GM18517 (cell line): ENCODE measurements at regions not wholly inside any gene's neighbourhood (a gene's known extent, or its start where the extent isn't known, plus 50 kb on each side); places are given as distances from the start of the nearest gene placed in this dataset.
"Not testable (repeated sequence)": the region's sequence is repeated elsewhere in the genome, so short reads cannot be mapped to it uniquely, and the experiment has no call there.

Source experiments
- ATAC-seq: cut with Tn5 transposase; IDR thresholded peaks from one replicate; pipeline ENCODE4 v1.9.1; 2021; ENCODE audit warnings: mild to moderate bottlenecking, moderate library complexity; ENCODE audit not compliant: unreplicated experiment

DNA sequence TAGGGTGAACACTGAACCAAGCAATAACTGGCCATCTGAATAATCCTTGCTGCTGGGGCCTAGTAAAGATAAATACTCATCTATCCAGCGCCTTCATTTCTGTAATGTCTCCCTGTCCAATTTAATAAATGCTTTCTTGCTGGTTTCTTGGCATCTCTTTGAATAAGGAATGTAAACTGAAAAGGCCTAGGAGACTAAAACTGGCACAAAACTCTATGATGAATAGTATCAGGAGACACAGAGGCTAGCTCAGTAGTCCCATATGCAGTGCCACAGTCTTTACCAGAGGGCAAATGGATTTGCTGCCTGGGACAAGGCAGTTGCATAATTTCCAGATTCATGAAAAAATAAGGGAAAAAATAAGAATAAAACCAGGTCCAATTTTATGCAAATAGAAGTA is 324.4 kb downstream of the CENPW start:
- no peak for ATAC-seq

- no peak for ATAC-seq
These were observed 325.6 kb downstream of the CENPW start for GRCh38 chr6:126665551-126665950.

GRCh38 chr6:126667071-126667470 is 327.2 kb downstream of the CENPW start:
- no peak for ATAC-seq

GRCh38 chr6:126667728-126668127 is 327.8 kb downstream of the CENPW start:
- ATAC-seq = no peak

GRCh38 chr6:126672649-126673048 is 332.7 kb downstream of the CENPW start:
- peak; percentile 96 for ATAC-seq

DNA sequence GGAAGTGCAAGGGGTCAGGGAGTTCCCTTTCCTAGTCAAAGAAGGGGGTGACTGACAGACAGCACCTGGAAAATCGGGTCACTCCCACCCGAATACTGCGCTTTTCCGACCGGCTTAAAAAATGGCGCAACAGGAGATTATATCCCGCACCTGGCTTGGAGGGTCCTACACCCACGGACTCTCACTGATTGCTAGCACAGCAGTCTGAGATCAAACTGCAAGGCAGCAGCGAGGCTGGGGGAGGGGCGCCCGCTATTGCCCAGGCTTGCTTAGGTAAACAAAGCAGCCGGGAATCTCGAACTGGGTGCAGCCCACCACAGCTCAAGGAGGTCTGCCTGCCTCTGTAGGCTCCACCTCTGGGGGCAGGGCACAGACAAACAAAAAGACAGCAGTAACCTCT is 333.8 kb downstream of the CENPW start:
- ATAC-seq = not testable (repeated sequence)

DNA sequence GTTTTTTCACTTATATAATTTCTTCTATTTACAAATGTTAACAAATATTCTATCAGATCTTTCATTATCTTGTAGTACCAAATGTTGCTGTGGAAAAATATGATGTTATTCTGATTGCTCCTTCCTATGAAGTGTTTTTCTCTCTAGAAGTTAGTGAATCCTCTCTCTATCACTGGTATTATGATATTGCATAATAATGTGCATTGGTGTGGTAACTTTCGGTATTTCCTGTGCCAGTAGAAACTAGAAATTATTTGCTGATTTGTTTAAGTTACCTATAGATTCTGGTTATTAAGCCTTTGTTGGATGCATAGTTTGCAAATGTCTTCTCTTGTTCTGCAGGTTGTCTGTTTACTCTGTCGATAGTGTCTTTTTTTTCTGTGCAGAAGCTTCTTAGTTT is 342.5 kb downstream of the CENPW start:
- no peak for ATAC-seq

DNA sequence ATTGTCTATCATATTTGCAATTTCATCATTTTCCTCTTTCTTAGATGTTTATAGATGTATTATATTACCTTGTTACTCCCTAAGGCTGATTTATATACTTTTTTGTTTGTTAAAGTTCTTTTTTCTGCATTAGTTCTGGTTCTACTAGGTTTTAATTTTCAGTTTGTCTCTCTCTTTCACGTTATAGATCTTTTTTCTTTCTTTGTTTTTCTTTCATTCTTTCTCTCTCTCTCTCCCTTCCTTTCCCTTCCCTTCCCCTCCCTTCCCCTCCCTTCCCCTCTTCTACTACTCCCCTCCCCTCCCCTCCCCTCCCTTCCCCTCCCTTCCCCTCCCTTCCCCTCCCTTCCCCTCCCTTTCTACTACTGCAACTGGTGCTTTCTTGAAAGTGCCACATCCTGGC is 345.3 kb downstream of the CENPW start:
- ATAC-seq = no peak

- no peak for ATAC-seq
These were observed 357.2 kb downstream of the CENPW start for GRCh38 chr6:126696921-126697693.

- no peak for ATAC-seq
These were observed 358.9 kb downstream of the CENPW start for GRCh38 chr6:126698732-126699240.

GRCh38 chr6:126701676-126702560 is 362.0 kb downstream of the CENPW start:
- no peak for ATAC-seq

- ATAC-seq = no peak
These were observed 376.1 kb downstream of the CENPW start for GRCh38 chr6:126716032-126716431.

DNA sequence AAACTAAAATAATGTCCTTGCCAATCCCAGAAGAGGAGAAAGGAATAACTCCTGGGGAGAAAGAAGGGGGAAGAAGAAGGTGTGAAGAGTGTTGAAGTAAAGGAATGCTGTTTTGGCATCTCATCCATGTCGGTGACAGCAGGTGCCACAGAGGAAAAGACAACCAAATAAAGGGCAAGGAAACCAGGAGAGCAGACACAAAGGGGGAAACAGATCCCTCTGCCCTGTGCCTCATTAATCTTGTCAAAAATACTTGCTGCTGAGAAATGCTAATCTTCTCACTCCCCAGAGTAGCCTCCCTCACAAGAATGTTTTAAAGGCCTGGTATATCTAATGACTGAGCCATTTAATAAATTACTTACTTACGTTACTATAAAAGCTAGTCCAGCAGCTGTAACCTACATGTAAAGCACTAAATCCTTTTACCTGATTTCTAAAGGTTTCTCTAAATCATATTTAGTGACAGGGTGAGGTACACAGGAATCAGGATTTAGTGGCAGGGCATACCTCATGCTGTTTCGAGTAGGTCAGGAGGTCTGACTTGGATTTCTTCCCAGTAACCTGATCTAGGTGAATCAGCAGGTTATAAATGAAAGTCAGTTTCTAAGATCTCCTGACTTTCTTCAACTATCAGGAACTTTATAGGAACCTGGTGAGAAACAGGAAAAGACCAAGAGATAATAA is 377.1 kb downstream of the CENPW start:
- ATAC-seq = no peak

- ATAC-seq = peak; percentile 98
These were observed 378.8 kb downstream of the CENPW start for GRCh38 chr6:126718600-126719327.

GRCh38 chr6:126720304-126720703 is 380.4 kb downstream of the CENPW start:
- no peak for ATAC-seq

DNA sequence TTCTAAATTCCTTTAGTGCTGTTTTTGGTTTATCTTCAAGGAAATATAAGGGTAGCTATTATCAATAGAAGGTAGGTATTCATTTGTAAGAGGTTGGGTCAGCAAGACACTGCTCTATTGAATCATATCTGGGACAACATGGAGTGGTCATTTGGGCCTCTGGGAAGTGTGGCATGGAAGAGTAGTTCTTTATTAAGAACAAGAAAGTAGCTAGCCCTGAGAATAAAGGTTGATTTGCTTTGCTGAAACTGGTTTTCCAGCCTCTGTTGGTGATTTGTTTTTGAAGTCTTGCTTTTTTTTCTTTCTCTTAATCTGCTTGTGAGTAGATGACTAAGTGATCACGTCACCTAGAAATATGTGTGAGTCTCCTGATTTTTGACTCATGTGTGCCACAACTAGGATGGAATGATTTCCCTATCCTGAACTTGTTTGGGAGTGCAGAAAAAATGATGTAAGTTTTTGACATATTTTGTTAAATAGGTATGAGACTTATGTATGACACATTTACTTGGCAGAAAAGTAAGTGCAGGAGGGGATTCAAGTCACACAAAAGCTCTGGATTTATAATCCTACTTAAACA is 381.8 kb downstream of the CENPW start:
- ATAC-seq = no peak

GRCh38 chr6:126722411-126722810 is 382.5 kb downstream of the CENPW start:
- no peak for ATAC-seq

DNA sequence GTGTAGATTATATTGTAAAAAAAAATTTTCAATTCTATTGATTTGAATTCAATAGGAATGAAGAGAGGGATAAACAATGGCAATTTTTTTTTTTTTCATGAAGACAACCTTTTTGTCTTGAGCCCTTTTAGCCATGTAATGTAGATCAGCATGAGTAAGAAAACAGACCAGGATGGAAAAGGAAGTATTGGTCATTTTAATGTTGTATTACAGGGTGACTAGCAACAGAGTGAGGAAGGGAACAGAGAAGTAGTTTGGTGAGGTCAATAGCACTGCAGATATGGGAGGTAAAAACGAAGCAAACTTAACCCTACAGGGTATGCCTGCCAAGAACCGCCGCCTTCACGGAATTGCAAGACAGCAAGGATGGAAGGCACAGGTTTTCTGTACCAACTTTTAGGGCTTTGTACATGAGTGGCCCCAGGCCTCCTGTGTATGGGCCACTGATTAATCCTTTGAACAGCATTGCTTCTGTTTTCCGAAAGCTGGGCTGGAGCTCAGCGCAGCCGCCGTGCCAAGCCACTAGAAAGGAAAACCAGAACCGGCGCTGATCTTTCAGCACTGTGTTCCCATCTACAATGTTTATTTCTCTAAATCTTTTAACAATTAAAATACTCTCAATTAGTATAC is 383.7 kb downstream of the CENPW start:
- no peak for ATAC-seq

DNA sequence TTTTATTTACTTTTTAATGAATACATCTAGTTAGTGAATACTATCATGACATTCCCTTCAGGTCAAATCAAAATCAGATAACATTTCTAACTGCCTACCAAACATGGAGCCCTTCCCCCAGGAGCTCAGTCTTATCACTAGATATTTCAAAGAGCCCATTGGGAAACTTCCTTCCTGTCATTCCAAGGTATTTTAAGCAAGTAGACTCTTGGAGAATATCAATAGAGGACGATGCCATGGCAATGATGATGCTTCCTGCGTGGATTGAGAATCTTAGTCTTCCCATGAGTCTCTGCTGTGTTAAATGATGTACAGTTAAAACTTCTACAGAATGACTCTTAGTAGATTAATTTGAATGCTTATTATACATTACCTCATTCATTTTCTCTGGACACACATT is 384.9 kb downstream of the CENPW start:
- ATAC-seq = no peak

- not testable (repeated sequence) for ATAC-seq
These were observed 386.5 kb downstream of the CENPW start for GRCh38 chr6:126726454-126726853.
